Upper lobe of left lung (tissue), 4 donors: ENCODE measurements at regions not wholly inside any gene's neighbourhood (a gene's known extent, or its start where the extent isn't known, plus 50 kb on each side); places are given as distances from the start of the nearest gene placed in this dataset.

Source experiments
- CTCF ChIP-seq, 6 experiments: fragments of 450-650 bp in 4 of 6; fragments of 200-600 bp in 2 of 6; sonication (generic) in 2 of 6; IDR thresholded peaks; one replicate each; pipeline ENCODE4 v1.5.1; 2016 to 2019; ENCODE audit warnings: antibody characterized with exemption in 6 of 6
- POLR2A ChIP-seq, 4 donors: fragments of 450-650 bp; IDR thresholded peaks; one replicate each; pipeline ENCODE4 v1.5.1; 2016 to 2017; ENCODE audit warnings: antibody characterized with exemption in 4 of 4, mild to moderate bottlenecking in 2 of 4
- POLR2AphosphoS5 ChIP-seq, 2 donors: sonication (generic); formaldehyde crosslinking; IDR thresholded peaks; one replicate each; pipeline ENCODE4 v1.5.1; 2017; ENCODE audit warnings: antibody characterized with exemption in 2 of 2

- TF ChIP-seq POLR2AphosphoS5 (IDR thresholded peaks at IDR 0.05) (no peak), CTCF (IDR thresholded peaks at IDR 0.05) (no peak), POLR2A (IDR thresholded peaks at IDR 0.05) (no peak)
These were observed 114.3 kb downstream of the FAM43A start for GRCh38 chr3:194800002-194800401.
